Glutamatergic neuron (in vitro differentiated cells): ENCODE measurements at regions not wholly inside any gene's neighbourhood (a gene's known extent, or its start where the extent isn't known, plus 50 kb on each side); places are given as distances from the start of the nearest gene placed in this dataset.
A peak's percentile ranks its signal among the peaks of the same experiment; 100 is the strongest.

Experiments used
- DNase-seq: peaks from one replicate; pipeline ENCODE4 v3.0.0; 2022
- H3K27ac Mint-ChIP-seq: one replicate; pipeline ENCODE4 v1.8.0; 2020; ENCODE audit warnings: mild to moderate bottlenecking, mixed read lengths, inconsistent platforms; ENCODE audit not compliant: unreplicated experiment
- H3K27me3 Mint-ChIP-seq: one replicate; pipeline ENCODE4 v1.8.0; 2020; ENCODE audit warnings: mild to moderate bottlenecking, moderate library complexity, mixed read lengths, inconsistent platforms; ENCODE audit not compliant: unreplicated experiment
- H3K36me3 Mint-ChIP-seq: one replicate; pipeline ENCODE4 v1.8.0; 2020; ENCODE audit warnings: mild to moderate bottlenecking, mixed read lengths, inconsistent platforms; ENCODE audit not compliant: unreplicated experiment
- H3K4me1 Mint-ChIP-seq: one replicate; pipeline ENCODE4 v1.8.0; 2020; ENCODE audit warnings: mild to moderate bottlenecking, low read depth, mixed read lengths, inconsistent platforms; ENCODE audit not compliant: unreplicated experiment
- H3K4me3 Mint-ChIP-seq: one replicate; pipeline ENCODE4 v1.8.0; 2020; ENCODE audit warnings: mild to moderate bottlenecking, mixed read lengths, inconsistent platforms; ENCODE audit not compliant: unreplicated experiment
- H3K9me3 Mint-ChIP-seq: one replicate; pipeline ENCODE4 v1.8.0; 2020; ENCODE audit warnings: mild to moderate bottlenecking, moderate library complexity, mixed read lengths, inconsistent platforms; ENCODE audit not compliant: unreplicated experiment
- CTCF ChIP-seq: fragments of 200-600 bp; sonication (generic); IDR thresholded peaks from one replicate; pipeline ENCODE4 v1.5.0; 2021; ENCODE audit not compliant: partially characterized antibody, unreplicated experiment

DNA sequence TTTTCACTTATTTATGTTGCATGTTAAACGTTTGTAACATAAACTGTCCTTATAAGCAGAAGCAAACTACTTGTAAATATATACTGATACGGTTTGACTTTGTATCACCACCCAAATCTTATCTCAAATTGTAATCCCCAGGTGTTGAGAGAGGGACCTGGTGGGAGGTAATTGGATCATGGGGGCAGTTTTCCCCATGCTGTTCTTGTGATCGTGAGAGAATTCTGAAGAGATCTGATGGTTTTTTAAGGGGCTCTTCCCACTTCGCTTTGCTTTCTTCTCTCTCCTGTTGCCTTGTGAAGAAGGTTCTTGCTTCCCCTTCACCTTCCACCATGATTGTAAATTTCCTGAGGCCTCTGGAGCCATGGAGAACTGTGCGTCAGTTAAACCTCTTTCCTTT, 87.1 kb upstream of the MAPK10 start:
- no peak for TF ChIP-seq CTCF
- Mint-ChIP-seq H3K36me3 (no peaks in the 10 kb centered on the region), H3K9me3 (peaks cover 2% of the 10 kb centered on the region), H3K27me3 (no peaks in the 10 kb centered on the region), H3K27ac (no peak overlapping the region), H3K4me1 (peaks cover 8% of the 10 kb centered on the region), H3K4me3 (no peak overlapping the region)
- no peak for DNase-seq

- no peak overlapping the region for H3K27ac Mint-ChIP-seq
- H3K36me3 Mint-ChIP-seq = no peaks in the 10 kb centered on the region
- no peak for DNase-seq
- no peak overlapping the region for H3K4me3 Mint-ChIP-seq
- no peaks in the 10 kb centered on the region for H3K27me3 Mint-ChIP-seq
- H3K4me1 Mint-ChIP-seq = peaks cover 20% of the 10 kb centered on the region
- no peak for TF ChIP-seq CTCF
- peaks cover 5% of the 10 kb centered on the region for H3K9me3 Mint-ChIP-seq
These were observed 89.0 kb upstream of the MAPK10 start for GRCh38 chr4:86448871-86449270.

- no peak for DNase-seq
- Mint-ChIP-seq H3K36me3 (no peaks in the 10 kb centered on the region), H3K27me3 (no peaks in the 10 kb centered on the region), H3K4me3 (no peak overlapping the region), H3K27ac (no peak overlapping the region), H3K4me1 (peaks cover 24% of the 10 kb centered on the region), H3K9me3 (peaks cover 8% of the 10 kb centered on the region)
- TF ChIP-seq CTCF = no peak
These were observed 90.1 kb upstream of the MAPK10 start for GRCh38 chr4:86449746-86450588.

DNA sequence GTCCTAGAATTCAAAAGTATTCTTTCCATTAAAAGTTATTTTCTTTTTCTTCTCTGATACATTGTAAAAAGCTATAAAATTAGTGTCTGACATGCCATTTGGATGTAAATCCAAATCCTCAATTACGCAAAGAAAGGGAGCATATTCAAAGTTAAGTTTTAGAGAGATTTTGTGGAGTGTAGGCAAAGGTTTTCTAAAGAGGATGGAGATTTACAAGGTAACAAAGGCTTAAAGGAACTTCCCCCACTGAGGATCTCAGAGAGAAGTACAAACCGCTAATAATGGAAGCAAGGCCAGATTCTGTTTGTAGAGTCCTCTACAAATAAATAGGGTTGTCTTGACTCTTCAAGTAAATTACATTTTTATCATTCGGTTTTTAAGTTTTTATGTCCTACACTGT, 91.0 kb upstream of the MAPK10 start:
- H3K4me3 Mint-ChIP-seq = no peak overlapping the region
- DNase-seq = no peak
- no peak overlapping the region for H3K27ac Mint-ChIP-seq
- no peaks in the 10 kb centered on the region for H3K36me3 Mint-ChIP-seq
- no peak for TF ChIP-seq CTCF
- H3K4me1 Mint-ChIP-seq = peaks cover 24% of the 10 kb centered on the region
- H3K9me3 Mint-ChIP-seq = peaks cover 8% of the 10 kb centered on the region
- no peaks in the 10 kb centered on the region for H3K27me3 Mint-ChIP-seq

DNA sequence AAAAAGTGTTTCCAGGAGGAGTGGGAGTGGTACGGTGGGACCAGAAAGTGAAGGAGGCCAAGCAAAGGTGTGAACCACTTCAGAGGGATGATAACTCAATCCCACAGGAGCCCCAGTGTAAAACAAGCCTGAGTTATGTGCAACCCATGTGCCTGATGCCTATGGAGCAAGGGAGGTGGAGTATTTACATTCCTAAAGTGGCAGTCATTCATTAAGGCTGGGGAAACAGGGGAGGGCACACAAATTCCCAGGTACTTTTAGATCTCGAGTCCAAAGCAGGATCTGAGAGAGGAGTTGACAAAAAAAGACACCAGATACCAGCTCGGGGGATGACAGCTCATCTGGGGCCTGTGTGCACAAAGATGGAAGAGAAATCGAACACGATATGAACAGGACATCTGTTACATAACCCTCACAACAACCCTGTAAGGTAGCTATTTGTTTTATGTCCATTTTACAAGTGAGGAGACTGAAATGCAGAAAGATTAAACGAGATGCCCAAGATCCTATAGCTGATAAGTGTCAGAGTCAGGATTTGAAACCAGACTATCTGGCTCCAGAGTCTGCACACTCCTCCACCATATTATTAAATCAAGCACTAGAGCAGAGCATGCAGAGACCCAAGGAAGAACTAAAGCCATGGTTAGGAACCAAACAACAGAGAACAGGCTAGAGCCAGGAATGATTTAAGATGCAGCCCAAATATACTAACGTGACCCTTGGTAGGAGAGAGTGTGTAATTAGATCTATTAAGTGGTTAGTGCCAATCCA, 91.9 kb upstream of the MAPK10 start:
- Mint-ChIP-seq H3K27me3 (no peaks in the 10 kb centered on the region), H3K36me3 (no peaks in the 10 kb centered on the region), H3K27ac (peak overlapping the region; percentile 31), H3K9me3 (peaks cover 8% of the 10 kb centered on the region), H3K4me3 (no peak overlapping the region), H3K4me1 (peaks cover 24% of the 10 kb centered on the region)
- TF ChIP-seq CTCF = no peak
- DNase-seq = no peak
